ENCODE measurements at regions not wholly inside any gene's neighbourhood (a gene's known extent, or its start where the extent isn't known, plus 50 kb on each side); places are given as distances from the start of the nearest gene placed in this dataset.
A peak's percentile ranks its signal among the peaks of the same experiment; 100 is the strongest.

- no peaks in the 10 kb centered on the region for H3K27me3 ChIP-seq
- no peaks in the 10 kb centered on the region for H3K9me3 ChIP-seq
- no peak for DNase-seq (ENCODE audit: low spot score in 2 of 2)
- WGBS: 91% methylated on average over 4 of the region's 4 CpGs
- no peak overlapping the region for H3K4me3 ChIP-seq
- H3K27ac ChIP-seq: no peak overlapping the region
- H3K36me3 ChIP-seq: no peaks in the 10 kb centered on the region
- TF ChIP-seq POLR2A (IDR thresholded peaks at IDR 0.05) (no peak), CTCF (IDR thresholded peaks at IDR 0.05) (no peak), EP300 (IDR thresholded peaks at IDR 0.05) (no peak), POLR2AphosphoS5 (IDR thresholded peaks at IDR 0.05) (no peak)
- no peaks in the 10 kb centered on the region for H3K4me1 ChIP-seq
Measured at GRCh38 chr16:54867302-54867832, 63.3 kb upstream of the IRX5 start.

- DNase-seq (ENCODE audit: low spot score in 2 of 2): no peak
- no peak overlapping the region for H3K27ac ChIP-seq
- no peak overlapping the region for H3K4me3 ChIP-seq
- TF ChIP-seq CTCF (IDR thresholded peaks at IDR 0.05) (no peak), POLR2A (IDR thresholded peaks at IDR 0.05) (no peak), POLR2AphosphoS5 (IDR thresholded peaks at IDR 0.05) (no peak), EP300 (IDR thresholded peaks at IDR 0.05) (no peak)
- H3K9me3 ChIP-seq: no peaks in the 10 kb centered on the region
- H3K36me3 ChIP-seq: no peaks in the 10 kb centered on the region
- H3K27me3 ChIP-seq: no peaks in the 10 kb centered on the region
- H3K4me1 ChIP-seq: no peaks in the 10 kb centered on the region
- 83% methylated on average over 9 of the region's 9 CpGs for WGBS
Measured at GRCh38 chr16:54862529-54862928, 68.1 kb upstream of the IRX5 start.

GRCh38 chr16:54856871-54857270 lies 73.8 kb upstream of the IRX5 start:
- Histone ChIP-seq H3K36me3 (no peaks in the 10 kb centered on the region), H3K27me3 (no peaks in the 10 kb centered on the region), H3K9me3 (no peaks in the 10 kb centered on the region), H3K27ac (no peak overlapping the region), H3K4me3 (no peak overlapping the region), H3K4me1 (no peaks in the 10 kb centered on the region)
- TF ChIP-seq EP300 (IDR thresholded peaks at IDR 0.05) (no peak), CTCF (IDR thresholded peaks at IDR 0.05) (no peak), POLR2A (IDR thresholded peaks at IDR 0.05) (no peak), POLR2AphosphoS5 (IDR thresholded peaks at IDR 0.05) (no peak)
- WGBS: 93% methylated on average over 2 of the region's 2 CpGs
- DNase-seq (ENCODE audit: low spot score in 2 of 2): no peak

GRCh38 chr16:54847609-54848008 lies 83.1 kb upstream of the IRX5 start:
- 86% methylated on average over 2 of the region's 2 CpGs for WGBS
- H3K9me3 ChIP-seq: no peaks in the 10 kb centered on the region
- no peak for DNase-seq (ENCODE audit: low spot score in 2 of 2)

GRCh38 chr16:54847207-54847606 lies 83.5 kb upstream of the IRX5 start:
- H3K9me3 ChIP-seq: no peaks in the 10 kb centered on the region
- H3K36me3 ChIP-seq: no peaks in the 10 kb centered on the region
- H3K27me3 ChIP-seq: no peaks in the 10 kb centered on the region
- peaks cover 8% of the 10 kb centered on the region for H3K4me1 ChIP-seq
- TF ChIP-seq POLR2AphosphoS5 (IDR thresholded peaks at IDR 0.05) (peak in 1 of 3 donors; percentile 33), EP300 (IDR thresholded peaks at IDR 0.05) (no peak)
- DNase-seq (ENCODE audit: low spot score in 2 of 2): no peak
- WGBS: 63% methylated on average over 5 of the region's 5 CpGs
- no peak overlapping the region for H3K4me3 ChIP-seq
- H3K27ac ChIP-seq: peak overlapping the region; percentile 59

More at GRCh38 chr16:54847609-54848008, 83.1 kb upstream of the IRX5 start:
- H3K36me3 ChIP-seq: no peaks in the 10 kb centered on the region
- TF ChIP-seq POLR2AphosphoS5 (IDR thresholded peaks at IDR 0.05) (no peak), EP300 (IDR thresholded peaks at IDR 0.05) (no peak), CTCF (IDR thresholded peaks at IDR 0.05) (no peak), POLR2A (IDR thresholded peaks at IDR 0.05) (no peak)
- H3K27me3 ChIP-seq: no peaks in the 10 kb centered on the region
- peaks cover 8% of the 10 kb centered on the region for H3K4me1 ChIP-seq
- H3K27ac ChIP-seq: no peak overlapping the region
- no peak overlapping the region for H3K4me3 ChIP-seq

- Histone ChIP-seq H3K4me1 (peaks cover 8% of the 10 kb centered on the region), H3K27ac (peak overlapping the region; percentile 59), H3K27me3 (no peaks in the 10 kb centered on the region), H3K36me3 (no peaks in the 10 kb centered on the region), H3K4me3 (no peak overlapping the region), H3K9me3 (no peaks in the 10 kb centered on the region)
- no peak for DNase-seq (ENCODE audit: low spot score in 2 of 2)
- TF ChIP-seq POLR2A (IDR thresholded peaks at IDR 0.05) (no peak), POLR2AphosphoS5 (IDR thresholded peaks at IDR 0.05) (no peak), EP300 (IDR thresholded peaks at IDR 0.05) (no peak), CTCF (IDR thresholded peaks at IDR 0.05) (no peak)
- 33% methylated on average over 4 of the region's 4 CpGs for WGBS
Measured at GRCh38 chr16:54846766-54847165, 83.9 kb upstream of the IRX5 start.

Data from suprapubic skin (tissue), 4 donors.